GM12891 (cell line): ENCODE measurements at regions not wholly inside any gene's neighbourhood (a gene's known extent, or its start where the extent isn't known, plus 50 kb on each side); places are given as distances from the start of the nearest gene placed in this dataset.

Experiments used
- PAX5 ChIP-seq: IDR thresholded peaks from 2 replicates; pipeline ENCODE4 v1.6.1; 2011; ENCODE audit warnings: low read length, moderate library complexity, mild to moderate bottlenecking; ENCODE audit not compliant: insufficient read depth, severe bottlenecking
- POLR2A ChIP-seq: IDR thresholded peaks from 2 replicates; pipeline ENCODE4 v1.6.1; 2011; ENCODE audit warnings: low read depth, low read length, control low read depth
- POLR2AphosphoS5 ChIP-seq: IDR thresholded peaks from 2 replicates; pipeline ENCODE4 v1.6.1; 2011; ENCODE audit warnings: low read depth, low read length, control low read depth
- TAF1 ChIP-seq: IDR thresholded peaks from 2 replicates; pipeline ENCODE4 v1.6.1; 2011; ENCODE audit warnings: low read depth, low read length, control low read depth

DNA sequence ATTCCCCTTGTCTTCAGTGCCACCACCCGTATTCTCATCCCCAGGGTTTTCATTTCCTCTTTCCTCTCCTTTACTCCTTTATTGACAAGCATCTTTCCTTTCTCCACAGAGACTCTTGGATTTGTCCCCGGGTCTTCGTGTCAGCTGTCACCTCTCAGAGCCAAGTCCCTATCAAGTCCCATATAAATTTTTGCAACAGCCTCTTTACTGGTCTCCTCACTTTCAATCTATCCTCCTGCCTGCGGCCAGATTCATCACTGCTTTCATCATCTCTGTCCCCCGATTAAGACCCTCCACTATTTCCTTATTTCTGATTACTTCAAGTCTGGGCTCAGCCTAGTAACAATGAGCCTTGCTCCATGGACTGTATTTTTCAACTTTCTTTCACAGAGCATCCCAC is 113.8 kb downstream of the CTAGE1 start:
- TF ChIP-seq POLR2A (no peak), POLR2AphosphoS5 (no peak), TAF1 (no peak), PAX5 (no peak)
